Prostate gland (tissue), 2 donors: ENCODE measurements at regions not wholly inside any gene's neighbourhood (a gene's known extent, or its start where the extent isn't known, plus 50 kb on each side); places are given as distances from the start of the nearest gene placed in this dataset.

ENCODE experiments used
- POLR2A ChIP-seq: fragments of 450-650 bp; IDR thresholded peaks from one replicate; pipeline ENCODE4 v1.6.1; 2016; ENCODE audit warnings: antibody characterized with exemption, mild to moderate bottlenecking
- POLR2AphosphoS5 ChIP-seq: sonication (generic); formaldehyde crosslinking; IDR thresholded peaks from one replicate; pipeline ENCODE4 v1.6.1; 2017; ENCODE audit warnings: antibody characterized with exemption
- TF ChIP-seq, protein P1 (sequence below), 4 experiments: fragments of 200-600 bp in 2 of 4; fragments of 450-650 bp in 2 of 4; sonication (generic) in 2 of 4; IDR thresholded peaks; 1 replicate in 3 of 4; 2 replicates in 1 of 4; pipeline ENCODE4 v1.5.1; 2016 to 2019; ENCODE audit warnings: antibody characterized with exemption in 4 of 4, mild to moderate bottlenecking in 2 of 4, moderate library complexity in 2 of 4

DNA sequence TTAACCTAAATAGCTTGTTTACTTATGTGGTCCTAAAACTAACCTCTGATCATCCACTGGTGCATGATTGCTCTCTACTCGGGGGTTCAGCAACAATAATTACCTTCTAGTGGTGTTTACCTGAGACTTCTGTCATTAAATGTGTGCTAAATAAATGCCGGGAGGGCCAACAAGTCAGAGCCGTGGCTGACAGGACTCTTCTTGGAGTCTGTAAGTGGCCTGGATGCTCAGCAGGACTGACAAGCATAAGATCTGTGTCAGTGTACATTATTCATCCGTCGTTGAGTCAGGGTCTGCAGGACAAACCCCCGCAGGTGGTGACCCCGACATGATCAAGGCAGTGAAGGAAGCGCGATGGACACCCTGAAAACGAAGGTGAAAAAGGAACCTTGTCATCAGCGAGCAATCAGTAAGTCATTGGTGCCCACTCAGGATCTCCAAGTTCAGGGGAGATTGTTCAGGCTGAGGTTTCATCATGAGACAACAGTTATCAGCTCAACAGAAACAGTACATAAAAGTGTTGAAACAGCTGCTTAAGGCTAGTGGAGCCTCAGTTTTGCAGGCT is 1466.9 kb downstream of the UQCRFS1 start:
- TF ChIP-seq POLR2A: no peak
- TF ChIP-seq, protein P1, sequence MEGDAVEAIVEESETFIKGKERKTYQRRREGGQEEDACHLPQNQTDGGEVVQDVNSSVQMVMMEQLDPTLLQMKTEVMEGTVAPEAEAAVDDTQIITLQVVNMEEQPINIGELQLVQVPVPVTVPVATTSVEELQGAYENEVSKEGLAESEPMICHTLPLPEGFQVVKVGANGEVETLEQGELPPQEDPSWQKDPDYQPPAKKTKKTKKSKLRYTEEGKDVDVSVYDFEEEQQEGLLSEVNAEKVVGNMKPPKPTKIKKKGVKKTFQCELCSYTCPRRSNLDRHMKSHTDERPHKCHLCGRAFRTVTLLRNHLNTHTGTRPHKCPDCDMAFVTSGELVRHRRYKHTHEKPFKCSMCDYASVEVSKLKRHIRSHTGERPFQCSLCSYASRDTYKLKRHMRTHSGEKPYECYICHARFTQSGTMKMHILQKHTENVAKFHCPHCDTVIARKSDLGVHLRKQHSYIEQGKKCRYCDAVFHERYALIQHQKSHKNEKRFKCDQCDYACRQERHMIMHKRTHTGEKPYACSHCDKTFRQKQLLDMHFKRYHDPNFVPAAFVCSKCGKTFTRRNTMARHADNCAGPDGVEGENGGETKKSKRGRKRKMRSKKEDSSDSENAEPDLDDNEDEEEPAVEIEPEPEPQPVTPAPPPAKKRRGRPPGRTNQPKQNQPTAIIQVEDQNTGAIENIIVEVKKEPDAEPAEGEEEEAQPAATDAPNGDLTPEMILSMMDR (IDR thresholded peaks at IDR 0.05): no peak
- no peak for TF ChIP-seq POLR2AphosphoS5
